HG02938 (cell line): ENCODE measurements at regions not wholly inside any gene's neighbourhood (a gene's known extent, or its start where the extent isn't known, plus 50 kb on each side); places are given as distances from the start of the nearest gene placed in this dataset.

Experiments
- ATAC-seq: cut with Tn5 transposase; IDR thresholded peaks from one replicate; pipeline ENCODE4 v1.9.1; 2021; ENCODE audit warnings: mild to moderate bottlenecking, moderate library complexity; ENCODE audit not compliant: unreplicated experiment

DNA sequence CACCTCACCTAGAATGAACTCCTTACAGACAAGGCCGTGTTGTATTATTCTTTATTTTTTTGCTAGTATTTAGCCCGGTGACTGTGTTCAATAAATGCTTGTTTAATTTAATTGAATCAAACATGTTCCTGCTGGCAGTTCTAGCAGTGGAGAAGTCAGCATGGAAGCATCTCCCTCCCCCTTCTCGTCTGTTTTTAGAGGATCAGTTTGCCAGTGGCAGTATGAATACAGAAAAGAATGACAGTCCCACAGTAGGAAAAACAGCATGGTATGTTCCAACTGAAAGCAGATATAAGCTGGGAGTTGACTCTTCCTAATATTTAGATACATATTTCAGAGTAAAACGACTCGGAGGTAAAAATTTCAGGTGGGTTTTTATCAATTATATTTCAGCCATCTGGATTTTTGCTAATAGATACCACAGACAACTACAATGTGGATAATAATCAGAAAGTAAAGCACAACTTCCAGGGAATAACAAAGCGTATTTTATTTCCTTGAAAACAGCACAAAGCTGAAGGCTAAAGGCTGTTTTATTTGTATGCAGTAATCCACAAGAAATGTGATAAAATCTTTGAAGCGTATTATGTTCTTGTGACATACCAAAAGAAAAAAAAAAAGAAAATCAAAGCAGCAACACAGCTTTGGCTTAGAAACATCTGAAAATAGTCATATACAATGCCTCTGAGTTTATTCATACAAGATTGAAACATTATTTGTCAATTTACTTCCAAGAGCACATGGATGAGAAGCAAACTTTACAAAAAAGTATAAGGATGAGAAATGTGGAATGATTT lies 244.5 kb upstream of the KCNMB2 start:
- ATAC-seq: no peak

- ATAC-seq: no peak
Observed at GRCh38 chr3:178295292-178295912, 240.8 kb upstream of the KCNMB2 start.

DNA sequence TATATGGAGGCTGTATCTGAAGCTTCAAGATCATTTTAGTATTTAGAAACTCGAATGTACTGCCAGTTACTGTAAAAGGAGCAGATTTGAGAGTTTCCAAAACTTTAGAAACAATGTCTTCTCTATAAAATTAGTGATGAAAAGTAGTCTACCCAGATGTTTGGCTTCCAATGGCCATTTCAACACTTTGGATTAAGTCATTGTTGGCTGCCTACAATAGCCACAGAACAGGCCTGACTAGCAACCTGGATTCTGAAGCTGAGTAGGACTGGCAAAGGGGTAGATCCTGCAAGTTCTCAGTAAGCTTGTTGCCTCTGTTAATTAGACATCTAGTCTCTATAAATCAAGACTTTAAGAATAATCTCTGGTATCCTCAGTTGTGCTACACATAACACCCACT lies 239.0 kb upstream of the KCNMB2 start:
- no peak for ATAC-seq

- no peak for ATAC-seq
Observed at GRCh38 chr3:178297740-178298139, 238.5 kb upstream of the KCNMB2 start.

DNA sequence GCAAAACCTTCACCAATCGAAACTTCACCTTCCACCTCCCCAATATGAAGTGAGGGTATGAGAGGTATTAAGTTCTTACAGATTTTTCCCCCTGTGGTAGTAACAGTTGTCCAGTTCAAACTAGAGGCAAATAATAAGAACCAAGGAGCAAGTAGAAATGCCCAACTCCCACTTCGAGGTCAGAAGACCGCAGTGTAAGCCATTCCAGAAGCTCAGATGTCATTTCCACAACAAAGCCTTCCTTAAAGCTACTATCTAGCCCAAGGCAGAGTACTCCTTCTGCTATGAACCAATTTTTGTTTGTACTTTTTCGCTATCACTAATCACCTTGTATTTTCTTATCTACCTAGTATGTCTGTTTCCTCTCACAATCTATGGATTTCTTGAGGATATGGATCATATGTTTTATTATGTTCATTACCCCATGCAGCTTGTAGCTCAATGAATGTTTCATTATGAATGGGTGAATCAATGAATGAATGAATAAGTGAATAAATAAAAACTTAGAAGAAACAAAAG lies 235.7 kb upstream of the KCNMB2 start:
- ATAC-seq: no peak

GRCh38 chr3:178302966-178303930 lies 233.0 kb upstream of the KCNMB2 start:
- ATAC-seq: no peak

- ATAC-seq: no peak
Observed at GRCh38 chr3:178304758-178305467, 231.3 kb upstream of the KCNMB2 start.

DNA sequence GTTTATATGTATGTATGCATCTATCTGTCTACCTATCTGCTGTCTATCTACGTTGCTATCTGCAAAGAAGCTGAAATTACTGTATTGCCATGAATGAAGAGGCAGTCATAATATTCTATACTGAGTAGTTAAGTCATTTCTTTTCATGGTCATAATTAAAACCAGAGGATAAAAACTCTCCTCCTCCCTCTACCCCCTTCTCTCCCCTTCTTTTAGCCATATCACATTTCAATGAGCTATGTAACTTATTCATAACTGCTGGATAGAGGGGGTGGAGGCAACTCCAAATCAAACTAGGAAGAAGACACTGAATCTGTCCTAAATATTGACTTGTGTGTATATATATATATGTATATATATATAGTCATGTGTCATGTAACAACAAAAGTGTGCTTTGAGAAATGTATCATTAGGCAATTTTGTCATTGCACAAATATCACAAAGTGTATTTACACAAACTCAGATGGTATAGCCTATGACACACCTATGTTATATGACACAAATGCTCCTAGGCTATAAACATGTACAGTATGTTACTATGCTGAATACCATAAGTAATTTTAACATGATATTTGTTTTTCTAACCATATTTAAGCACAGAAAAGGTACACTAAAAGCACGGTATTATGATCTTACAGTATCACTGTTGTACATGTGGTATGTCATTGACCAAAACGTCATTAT lies 229.7 kb upstream of the KCNMB2 start:
- ATAC-seq: no peak

- no peak for ATAC-seq
Observed at GRCh38 chr3:178308771-178309170, 227.5 kb upstream of the KCNMB2 start.

DNA sequence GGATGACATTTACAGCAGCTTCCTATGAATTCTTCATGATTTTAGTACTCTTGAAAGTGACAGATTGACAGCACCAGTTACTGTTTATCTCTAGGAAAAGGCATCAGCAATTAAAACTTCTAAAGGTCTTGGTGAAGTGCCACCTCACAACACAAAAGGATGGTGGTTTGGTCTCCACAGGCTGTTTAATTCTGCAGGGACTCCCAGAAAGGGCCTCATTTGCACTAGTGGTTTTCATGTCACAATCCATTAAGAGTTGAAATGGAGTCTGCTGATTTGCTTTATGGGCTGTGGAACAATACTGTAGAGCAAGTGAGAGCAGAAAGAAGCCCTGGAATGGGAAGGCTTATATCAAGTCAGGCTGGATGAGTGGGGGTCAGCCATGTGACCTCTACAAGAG lies 225.3 kb upstream of the KCNMB2 start:
- ATAC-seq: no peak

DNA sequence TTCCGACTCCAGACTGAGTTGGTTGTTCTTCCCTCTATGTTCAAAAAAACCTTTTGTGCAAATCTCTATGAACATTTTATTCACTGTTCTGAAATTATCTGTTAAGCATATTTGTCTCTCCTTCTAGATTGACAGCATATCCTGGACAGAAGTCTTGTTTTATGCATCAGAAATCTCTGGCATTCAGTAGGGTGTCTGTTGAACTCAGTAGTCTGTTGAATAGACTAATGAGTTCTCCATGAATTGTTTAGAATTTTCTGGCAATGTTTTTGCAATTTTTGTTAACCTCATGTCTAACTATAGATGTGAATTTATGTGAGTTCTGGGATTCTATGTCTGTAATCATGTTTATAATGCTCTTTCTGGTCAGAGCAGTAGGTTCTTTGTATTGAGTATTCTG lies 222.5 kb upstream of the KCNMB2 start:
- no peak for ATAC-seq

DNA sequence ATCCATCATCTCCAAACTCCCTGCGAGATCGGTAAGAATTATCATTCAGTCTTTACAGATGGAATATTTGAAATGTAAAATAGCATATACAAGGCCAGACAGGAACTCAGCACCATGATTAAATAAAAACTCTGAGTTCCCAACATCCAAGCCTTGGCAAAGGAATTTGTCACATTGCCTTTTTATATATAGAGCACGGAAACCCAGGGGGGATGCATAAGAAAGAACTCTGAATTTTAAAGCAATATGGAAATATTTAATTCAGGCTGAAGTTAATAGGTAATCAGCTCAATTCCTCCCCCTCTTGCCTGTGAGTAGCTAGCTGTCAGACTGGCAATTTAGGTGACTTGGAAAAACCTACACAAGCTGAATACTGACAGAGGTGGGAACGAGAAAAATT lies 217.9 kb upstream of the KCNMB2 start:
- no peak for ATAC-seq

DNA sequence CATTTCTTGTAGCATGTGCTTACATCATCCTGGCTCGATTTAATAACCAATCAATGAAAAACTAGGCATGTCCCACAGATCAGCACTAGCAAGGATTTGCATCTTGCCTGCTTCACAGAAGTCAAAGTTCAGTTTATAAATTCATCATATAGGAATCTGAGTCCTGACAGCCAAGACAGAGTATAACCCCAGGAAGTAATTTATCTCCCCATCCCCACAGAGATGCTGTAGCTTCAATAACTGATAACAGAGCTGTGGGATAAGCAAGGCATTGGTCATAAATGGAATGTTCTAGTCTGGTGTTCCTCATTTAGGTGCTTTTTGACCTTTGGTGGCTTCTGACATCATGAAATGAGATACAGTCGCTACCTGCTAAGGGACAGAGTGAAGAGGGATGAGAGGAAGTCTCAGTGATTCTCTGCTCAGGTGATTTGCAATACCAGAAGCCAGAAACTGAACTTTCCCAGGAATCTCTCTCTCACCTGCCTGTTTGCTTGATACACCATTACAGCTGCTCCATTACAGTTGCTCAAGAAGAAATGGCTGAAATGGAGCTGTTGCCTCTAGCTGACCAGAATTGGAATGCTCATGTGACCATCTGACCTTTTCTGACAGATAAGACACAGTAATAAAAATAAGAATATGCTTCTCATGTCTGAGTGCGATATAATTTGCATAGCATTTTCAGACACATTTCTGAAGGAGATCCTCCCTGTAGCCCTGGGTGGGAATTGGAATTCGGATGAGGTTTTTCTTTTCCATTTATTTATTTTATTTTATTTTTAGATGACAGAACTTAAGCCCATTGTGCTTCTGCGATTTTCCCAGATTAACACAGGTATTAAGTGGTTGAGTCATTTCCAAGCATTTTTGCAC lies 217.1 kb upstream of the KCNMB2 start:
- no peak for ATAC-seq

- ATAC-seq: no peak
Observed at GRCh38 chr3:178320456-178321351, 215.5 kb upstream of the KCNMB2 start.

DNA sequence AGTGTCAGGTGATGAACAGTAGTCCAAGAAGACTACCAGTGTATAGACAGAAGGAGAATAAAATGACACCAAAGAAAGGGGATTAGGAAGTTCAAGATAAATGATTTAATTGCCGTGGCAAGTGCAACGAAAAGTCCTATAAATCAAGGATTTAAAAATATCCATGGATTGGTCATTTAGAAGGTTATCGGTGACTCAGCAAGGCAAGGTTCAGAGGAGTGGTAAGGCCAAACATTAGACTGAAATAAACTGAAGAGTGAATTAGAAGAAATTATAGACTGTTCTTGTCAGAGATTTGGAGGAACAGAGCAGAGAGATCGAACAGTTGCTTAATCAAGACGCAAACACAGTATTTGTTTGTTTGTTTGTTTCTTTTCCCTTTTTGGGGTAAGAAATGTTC lies 211.9 kb upstream of the KCNMB2 start:
- no peak for ATAC-seq

DNA sequence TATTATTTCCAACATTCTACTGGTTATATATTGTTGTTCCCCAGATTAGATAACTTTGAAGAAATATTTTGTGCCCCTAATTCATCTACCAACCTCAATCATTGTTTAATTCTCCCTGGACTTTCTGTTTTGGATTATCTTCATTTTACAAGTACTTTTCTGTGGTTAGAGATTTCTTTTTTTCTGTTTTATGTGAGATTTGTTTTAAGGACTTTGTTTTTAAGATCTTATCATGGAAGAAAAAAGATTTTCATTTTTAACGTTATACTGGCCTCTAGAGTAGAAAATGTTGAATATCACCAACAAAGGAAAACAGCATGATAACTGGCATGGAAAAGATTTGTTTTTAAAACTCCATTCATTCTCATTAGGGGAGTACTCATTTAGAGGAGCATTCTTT lies 210.9 kb upstream of the KCNMB2 start:
- ATAC-seq: no peak

DNA sequence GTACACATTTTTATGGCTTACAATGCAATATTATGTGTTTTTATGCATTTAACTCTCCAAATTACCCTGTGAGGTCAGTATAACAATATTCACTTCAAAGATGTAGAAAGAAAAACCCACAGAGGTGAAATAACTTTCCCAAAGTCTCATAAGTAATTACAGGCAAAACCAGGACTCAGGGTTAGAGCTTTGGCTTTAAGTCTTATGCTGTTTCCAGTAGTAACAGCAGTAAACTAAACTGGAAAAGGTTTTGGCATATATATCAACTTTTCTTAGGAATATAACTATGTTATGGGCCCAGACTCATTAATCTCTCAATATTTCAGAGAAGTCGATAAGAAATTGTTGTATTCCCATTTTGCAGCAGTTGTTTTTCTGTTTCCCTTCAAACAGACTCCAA lies 206.3 kb upstream of the KCNMB2 start:
- no peak for ATAC-seq

DNA sequence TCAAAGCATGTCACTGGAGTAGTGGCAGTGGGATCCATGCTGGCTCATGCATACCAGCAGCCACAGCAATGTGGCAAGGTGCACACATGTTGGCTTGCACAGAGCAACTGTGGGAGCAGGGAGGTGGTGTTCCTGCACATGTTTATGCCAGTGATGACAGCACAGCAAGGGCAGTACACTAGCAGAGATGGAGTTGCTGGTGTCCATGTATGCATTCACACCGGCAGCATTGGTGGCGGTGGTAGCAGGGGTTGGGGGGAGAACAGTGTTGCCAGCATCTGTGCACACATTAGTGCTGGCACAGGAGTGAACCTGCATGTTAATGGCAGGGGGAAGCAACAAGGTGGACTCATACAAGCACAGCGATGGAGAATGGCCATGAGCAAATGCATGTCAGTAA lies 202.0 kb upstream of the KCNMB2 start:
- no peak for ATAC-seq
